Medulla oblongata (tissue), 1 donor: ENCODE measurements at regions not wholly inside any gene's neighbourhood (a gene's known extent, or its start where the extent isn't known, plus 50 kb on each side); places are given as distances from the start of the nearest gene placed in this dataset.
"Not testable (repeated sequence)": the region's sequence is repeated elsewhere in the genome, so short reads cannot be mapped to it uniquely, and the experiment has no call there.

Experiments
- DNase-seq: peaks from one replicate; pipeline ENCODE4 v3.0.0-alpha.2; 2015; ENCODE audit errors: extremely low spot score

GRCh38 chr5:164289526-164289925 lies 784.1 kb downstream of the MAT2B start:
- no peak for DNase-seq

- DNase-seq: peak; percentile 3
These were observed 791.2 kb downstream of the MAT2B start for GRCh38 chr5:164296603-164297080.

GRCh38 chr5:164298165-164298564 lies 792.7 kb downstream of the MAT2B start:
- DNase-seq: no peak

GRCh38 chr5:164300295-164300694 lies 794.9 kb downstream of the MAT2B start:
- no peak for DNase-seq

GRCh38 chr5:164301136-164301535 lies 795.7 kb downstream of the MAT2B start:
- no peak for DNase-seq

- no peak for DNase-seq
These were observed 796.3 kb downstream of the MAT2B start for GRCh38 chr5:164301708-164302107.

- DNase-seq: no peak
These were observed 797.3 kb downstream of the MAT2B start for GRCh38 chr5:164302533-164303235.

GRCh38 chr5:164303646-164304215 lies 798.3 kb downstream of the MAT2B start:
- DNase-seq: no peak

- no peak for DNase-seq
These were observed 801.2 kb downstream of the MAT2B start for GRCh38 chr5:164306662-164307061.

GRCh38 chr5:164312801-164313200 lies 807.4 kb downstream of the MAT2B start:
- no peak for DNase-seq

- DNase-seq: no peak
These were observed 812.3 kb downstream of the MAT2B start for GRCh38 chr5:164317676-164318075.

GRCh38 chr5:164319161-164319560 lies 813.7 kb downstream of the MAT2B start:
- no peak for DNase-seq

- no peak for DNase-seq
These were observed 818.8 kb downstream of the MAT2B start for GRCh38 chr5:164324239-164324638.

GRCh38 chr5:164326219-164326618 lies 820.8 kb downstream of the MAT2B start:
- DNase-seq: no peak

GRCh38 chr5:164327166-164327565 lies 821.7 kb downstream of the MAT2B start:
- DNase-seq: not testable (repeated sequence)

GRCh38 chr5:164332349-164333196 lies 827.2 kb downstream of the MAT2B start:
- no peak for DNase-seq

- no peak for DNase-seq
These were observed 830.4 kb downstream of the MAT2B start for GRCh38 chr5:164335837-164336236.

- no peak for DNase-seq
These were observed 830.9 kb downstream of the MAT2B start for GRCh38 chr5:164336276-164336675.

- DNase-seq: no peak
These were observed 831.5 kb downstream of the MAT2B start for GRCh38 chr5:164336906-164337305.

GRCh38 chr5:164341056-164341619 lies 835.7 kb downstream of the MAT2B start:
- no peak for DNase-seq

GRCh38 chr5:164345173-164345849 lies 839.9 kb downstream of the MAT2B start:
- peak; percentile 27 for DNase-seq

GRCh38 chr5:164345853-164346252 lies 840.4 kb downstream of the MAT2B start:
- DNase-seq: no peak
